Mucosa of descending colon (tissue), 3 donors: ENCODE measurements at regions not wholly inside any gene's neighbourhood (a gene's known extent, or its start where the extent isn't known, plus 50 kb on each side); places are given as distances from the start of the nearest gene placed in this dataset.

Source experiments
- ATAC-seq: fragments of 200-7000 bp; cut with Tn5 transposase; one replicate; pipeline ENCODE4 v1.9.1; 2020; ENCODE audit warnings: mild to moderate bottlenecking, moderate library complexity
- DNase-seq, 3 donors: peaks; one replicate each; pipeline ENCODE4 v3.0.0-alpha.2; 2020
- H3K36me3 ChIP-seq: fragments of 200-600 bp; one replicate; pipeline ENCODE4 v1.8.0; 2021; ENCODE audit warnings: low read depth, mild to moderate bottlenecking
- H3K4me1 ChIP-seq: fragments of 200-600 bp; one replicate; pipeline ENCODE4 v1.8.0; 2021; ENCODE audit warnings: low read depth, mild to moderate bottlenecking
- H3K4me3 ChIP-seq: fragments of 200-600 bp; one replicate; pipeline ENCODE4 v1.8.0; 2021; ENCODE audit warnings: mild to moderate bottlenecking
- H3K9me3 ChIP-seq: fragments of 200-600 bp; one replicate; pipeline ENCODE4 v1.8.0; 2021; ENCODE audit warnings: mild to moderate bottlenecking
- CTCF ChIP-seq: fragments of 200-600 bp; IDR thresholded peaks from one replicate; pipeline ENCODE4 v1.8.0; 2022; ENCODE audit warnings: antibody characterized with exemption, mild to moderate bottlenecking
- intact Hi-C, 2 donors: fragments of 100-400 bp; cut with DNase I in 1 of 2; cut with micrococcal nuclease in 1 of 2; formaldehyde crosslinking; loops; one replicate each; pipeline versions ENCODE4 v1.11.0 to v1.11.1; 2022; cut with DNase I, micrococcal nuclease
- donor health status: DM: no; HTN: no; CAD: no; lungs with moderate emphysema.
- donor health status: DM: no; HTN: no; CAD: no.
- donor health status: DM: no; HTN: yes; CAD: no.

DNA sequence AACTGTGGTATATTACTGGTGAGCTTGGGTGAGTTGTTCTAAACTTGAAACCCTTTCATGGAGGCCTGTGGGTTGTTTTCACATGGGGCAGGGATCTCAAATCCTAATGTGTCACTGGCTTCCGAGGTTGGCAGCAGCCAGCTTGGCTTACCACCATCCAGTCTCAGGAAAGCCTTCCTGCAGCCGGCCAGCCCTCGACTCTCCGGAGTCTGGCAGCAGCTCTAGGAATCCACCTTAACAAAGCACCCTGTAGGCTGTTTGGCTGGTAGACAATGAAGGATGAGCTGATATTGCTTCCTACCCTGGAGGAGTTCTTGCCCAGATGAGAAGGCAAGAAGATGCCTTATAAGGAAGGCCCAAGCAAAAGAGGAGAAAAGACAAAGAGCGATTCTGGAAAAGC, 188.3 kb downstream of the KLF12 start:
- no peak for DNase-seq
- no peaks in the 10 kb centered on the region for H3K9me3 ChIP-seq
- H3K4me1 ChIP-seq, result no peaks in the 10 kb centered on the region
- intact Hi-C loops, result no loop called here
- no peaks in the 10 kb centered on the region for H3K36me3 ChIP-seq
- TF ChIP-seq CTCF, result no peak
- no peak for ATAC-seq
- no peak overlapping the region for H3K4me3 ChIP-seq

GRCh38 chr13:73945382-73945781, 188.8 kb downstream of the KLF12 start:
- no peak for TF ChIP-seq CTCF
- no peaks in the 10 kb centered on the region for H3K36me3 ChIP-seq
- DNase-seq (no peak), ATAC-seq (no peak)
- no peaks in the 10 kb centered on the region for H3K9me3 ChIP-seq
- intact Hi-C loops, result no loop called here
- H3K4me3 ChIP-seq, result no peak overlapping the region
- H3K4me1 ChIP-seq, result no peaks in the 10 kb centered on the region

DNA sequence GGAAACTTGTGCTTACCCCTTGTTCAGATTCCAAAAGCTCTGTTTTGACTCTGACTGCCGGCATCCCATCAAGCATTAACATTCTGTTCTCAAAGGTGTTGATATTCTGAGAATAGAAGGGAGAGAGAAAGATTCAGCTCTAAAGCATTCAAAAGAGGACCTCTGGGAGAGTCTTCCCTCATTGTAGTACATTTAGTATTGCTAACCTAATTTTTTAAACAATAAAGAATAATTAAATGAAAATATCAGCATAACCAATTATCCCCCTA, 190.3 kb downstream of the KLF12 start:
- ATAC-seq (no peak), DNase-seq (no peak)
- H3K4me1 ChIP-seq, result no peaks in the 10 kb centered on the region
- intact Hi-C loops, result no loop called here
- H3K4me3 ChIP-seq, result no peak overlapping the region
- no peaks in the 10 kb centered on the region for H3K36me3 ChIP-seq
- no peak for TF ChIP-seq CTCF
- no peaks in the 10 kb centered on the region for H3K9me3 ChIP-seq

DNA sequence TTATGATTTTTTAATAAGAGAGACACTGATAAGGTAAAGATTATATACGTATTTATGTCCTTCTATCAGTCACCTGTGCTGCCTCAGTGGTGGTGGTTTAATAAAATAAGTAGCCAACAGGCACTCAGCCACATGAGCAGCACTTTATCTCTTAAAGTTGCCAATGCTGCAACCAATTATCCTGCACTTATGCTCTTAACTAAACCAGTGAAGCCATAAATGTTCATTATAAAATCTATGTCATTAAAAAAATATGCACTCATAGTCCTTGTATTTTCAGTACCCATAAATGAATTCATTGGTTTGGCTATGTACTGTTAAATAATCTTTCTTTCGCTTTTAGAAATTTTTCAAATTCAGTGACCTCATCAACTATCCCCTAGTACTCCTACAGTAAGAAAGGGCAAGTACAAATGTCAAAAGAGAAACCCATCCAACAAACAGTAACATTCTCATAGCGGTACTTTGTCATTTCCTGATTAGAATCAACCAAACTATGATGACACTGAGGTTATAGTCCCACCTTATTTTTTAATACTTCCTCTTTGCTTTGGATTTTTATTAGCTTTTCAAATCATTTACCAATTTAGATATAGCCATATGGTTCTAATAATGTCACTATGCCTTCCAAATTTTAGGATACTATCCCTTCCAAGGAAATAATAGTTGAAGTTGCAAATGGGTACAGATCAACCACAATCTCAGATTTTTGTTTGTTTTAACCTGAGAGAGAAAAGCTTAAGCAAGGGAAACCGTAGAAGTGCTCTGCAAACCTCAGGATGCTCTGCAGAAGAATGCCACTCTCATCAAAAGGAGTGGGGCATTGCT, 190.9 kb downstream of the KLF12 start:
- H3K9me3 ChIP-seq, result no peaks in the 10 kb centered on the region
- TF ChIP-seq CTCF, result no peak
- H3K36me3 ChIP-seq, result no peaks in the 10 kb centered on the region
- no peak overlapping the region for H3K4me3 ChIP-seq
- intact Hi-C loops, result no loop called here
- no peak for DNase-seq
- ATAC-seq, result peak; percentile 37
- H3K4me1 ChIP-seq, result no peaks in the 10 kb centered on the region

DNA sequence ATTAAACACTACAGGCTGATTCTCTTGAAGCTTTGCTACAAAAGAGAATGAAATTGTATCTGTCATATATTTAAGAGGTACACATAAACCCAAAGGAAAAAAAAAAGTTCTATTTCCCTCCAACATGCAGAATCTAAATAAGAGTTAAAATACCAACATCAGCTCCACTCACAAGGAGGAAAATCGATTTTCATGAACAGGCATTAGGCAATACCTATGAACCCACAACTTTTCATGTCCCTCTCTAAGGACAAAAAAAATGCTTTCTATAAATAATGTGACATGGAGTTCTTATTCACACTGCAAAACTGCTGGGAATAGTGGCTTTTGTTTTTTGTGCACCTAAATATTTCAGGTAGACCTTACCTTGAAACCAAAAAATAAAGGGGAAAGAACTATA, 192.5 kb downstream of the KLF12 start:
- no peak for TF ChIP-seq CTCF
- Histone ChIP-seq H3K36me3 (no peaks in the 10 kb centered on the region), H3K9me3 (no peaks in the 10 kb centered on the region), H3K4me3 (no peak overlapping the region), H3K4me1 (no peaks in the 10 kb centered on the region)
- DNase-seq, result no peak
- intact Hi-C loops, result no loop called here
- no peak for ATAC-seq

GRCh38 chr13:73940098-73940497, 194.1 kb downstream of the KLF12 start:
- Histone ChIP-seq H3K36me3 (no peaks in the 10 kb centered on the region), H3K4me1 (no peaks in the 10 kb centered on the region), H3K9me3 (no peaks in the 10 kb centered on the region), H3K4me3 (no peak overlapping the region)
- ATAC-seq, result no peak
- intact Hi-C loops, result no loop called here
- DNase-seq, result no peak
- no peak for TF ChIP-seq CTCF
